HEK293 (cell line): ENCODE measurements at regions not wholly inside any gene's neighbourhood (a gene's known extent, or its start where the extent isn't known, plus 50 kb on each side); places are given as distances from the start of the nearest gene placed in this dataset.

Experiments used
- TF ChIP-seq, protein P1 (sequence below): fragments of 450-650 bp; formaldehyde crosslinking; IDR thresholded peaks from 2 replicates; pipeline ENCODE4 v1.5.1; 2016; ENCODE audit warnings: missing biosample characterization, missing genetic modification characterization, low read depth
- TF ChIP-seq, protein P2 (sequence below): fragments of 450-650 bp; formaldehyde crosslinking; IDR thresholded peaks from 2 replicates; pipeline ENCODE4 v1.5.1; 2016; ENCODE audit warnings: missing biosample characterization, missing genetic modification characterization
- TF ChIP-seq, protein P3 (sequence below): fragments of 450-650 bp; formaldehyde crosslinking; IDR thresholded peaks from 2 replicates; pipeline ENCODE4 v1.5.1; 2016; ENCODE audit warnings: missing biosample characterization, missing genetic modification characterization

DNA sequence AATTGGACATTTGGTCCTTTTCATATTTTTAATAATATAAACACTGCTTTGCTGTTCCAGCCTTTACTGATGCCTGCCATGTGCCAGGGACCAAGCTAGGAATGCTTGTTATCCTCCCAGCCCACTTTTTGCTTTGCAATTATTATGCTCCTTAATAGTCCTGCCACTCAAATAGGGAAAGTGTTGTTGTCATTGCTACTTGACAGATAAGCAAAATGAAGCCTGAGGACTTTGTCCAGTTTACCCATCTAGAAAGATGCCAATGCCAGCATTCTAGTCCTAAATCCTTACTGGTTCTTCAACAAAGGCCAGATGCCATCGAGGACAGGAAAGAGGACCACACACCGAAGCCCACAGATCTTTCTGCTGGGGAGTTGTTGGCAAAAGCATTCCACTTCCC lies 246.5 kb downstream of the EMP1 start:
- TF ChIP-seq, protein P1, sequence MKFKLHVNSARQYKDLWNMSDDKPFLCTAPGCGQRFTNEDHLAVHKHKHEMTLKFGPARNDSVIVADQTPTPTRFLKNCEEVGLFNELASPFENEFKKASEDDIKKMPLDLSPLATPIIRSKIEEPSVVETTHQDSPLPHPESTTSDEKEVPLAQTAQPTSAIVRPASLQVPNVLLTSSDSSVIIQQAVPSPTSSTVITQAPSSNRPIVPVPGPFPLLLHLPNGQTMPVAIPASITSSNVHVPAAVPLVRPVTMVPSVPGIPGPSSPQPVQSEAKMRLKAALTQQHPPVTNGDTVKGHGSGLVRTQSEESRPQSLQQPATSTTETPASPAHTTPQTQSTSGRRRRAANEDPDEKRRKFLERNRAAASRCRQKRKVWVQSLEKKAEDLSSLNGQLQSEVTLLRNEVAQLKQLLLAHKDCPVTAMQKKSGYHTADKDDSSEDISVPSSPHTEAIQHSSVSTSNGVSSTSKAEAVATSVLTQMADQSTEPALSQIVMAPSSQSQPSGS (tag by site-specific recombination): no peak
- TF ChIP-seq, protein P2, sequence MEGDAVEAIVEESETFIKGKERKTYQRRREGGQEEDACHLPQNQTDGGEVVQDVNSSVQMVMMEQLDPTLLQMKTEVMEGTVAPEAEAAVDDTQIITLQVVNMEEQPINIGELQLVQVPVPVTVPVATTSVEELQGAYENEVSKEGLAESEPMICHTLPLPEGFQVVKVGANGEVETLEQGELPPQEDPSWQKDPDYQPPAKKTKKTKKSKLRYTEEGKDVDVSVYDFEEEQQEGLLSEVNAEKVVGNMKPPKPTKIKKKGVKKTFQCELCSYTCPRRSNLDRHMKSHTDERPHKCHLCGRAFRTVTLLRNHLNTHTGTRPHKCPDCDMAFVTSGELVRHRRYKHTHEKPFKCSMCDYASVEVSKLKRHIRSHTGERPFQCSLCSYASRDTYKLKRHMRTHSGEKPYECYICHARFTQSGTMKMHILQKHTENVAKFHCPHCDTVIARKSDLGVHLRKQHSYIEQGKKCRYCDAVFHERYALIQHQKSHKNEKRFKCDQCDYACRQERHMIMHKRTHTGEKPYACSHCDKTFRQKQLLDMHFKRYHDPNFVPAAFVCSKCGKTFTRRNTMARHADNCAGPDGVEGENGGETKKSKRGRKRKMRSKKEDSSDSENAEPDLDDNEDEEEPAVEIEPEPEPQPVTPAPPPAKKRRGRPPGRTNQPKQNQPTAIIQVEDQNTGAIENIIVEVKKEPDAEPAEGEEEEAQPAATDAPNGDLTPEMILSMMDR: no peak
- TF ChIP-seq, protein P3, sequence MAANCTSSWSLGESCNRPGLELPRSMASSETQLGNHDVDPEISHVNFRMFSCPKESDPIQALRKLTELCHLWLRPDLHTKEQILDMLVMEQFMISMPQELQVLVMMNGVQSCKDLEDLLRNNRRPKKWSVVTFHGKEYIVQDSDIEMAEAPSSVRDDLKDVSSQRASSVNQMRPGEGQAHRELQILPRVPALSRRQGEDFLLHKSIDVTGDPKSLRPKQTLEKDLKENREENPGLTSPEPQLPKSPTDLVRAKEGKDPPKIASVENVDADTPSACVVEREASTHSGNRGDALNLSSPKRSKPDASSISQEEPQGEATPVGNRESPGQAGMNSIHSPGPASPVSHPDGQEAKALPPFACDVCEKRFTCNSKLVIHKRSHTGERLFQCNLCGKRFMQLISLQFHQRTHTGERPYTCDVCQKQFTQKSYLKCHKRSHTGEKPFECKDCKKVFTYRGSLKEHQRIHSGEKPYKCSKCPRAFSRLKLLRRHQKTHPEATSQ (tag by site-specific recombination): no peak
